ENCODE measurements at regions not wholly inside any gene's neighbourhood (a gene's known extent, or its start where the extent isn't known, plus 50 kb on each side); places are given as distances from the start of the nearest gene placed in this dataset.

GRCh38 chr16:25390761-25391160 lies 133.1 kb upstream of the ZKSCAN2 start:
- Histone ChIP-seq H3K79me2 (ENCODE audit: control insufficient read depth in 1 of 2, insufficient read depth in 2 of 2, low read length in 2 of 2) (no peaks in the 10 kb centered on the region), H2BK15ac (ENCODE audit: low read length) (no peak overlapping the region), H3K4me3 (ENCODE audit: extremely low read depth in 1 of 4, insufficient read depth in 2 of 4, low read depth in 3 of 4, low read length in 4 of 4) (no peak overlapping the region), H4K91ac (replicated peaks; ENCODE audit: insufficient read length, low read length) (no peak overlapping the region), H3K79me1 (ENCODE audit: low read depth, low read length) (no peaks in the 10 kb centered on the region), H3K27ac (ENCODE audit: low read depth, low read length) (no peak overlapping the region), H3K23ac (ENCODE audit: insufficient read length) (no peak overlapping the region), H3K18ac (ENCODE audit: extremely low read depth, low read length) (no peak overlapping the region), H4K5ac (ENCODE audit: insufficient read length, low read depth, low read length) (no peak overlapping the region), H3K4me1 (replicated peaks in 1 of 4; ENCODE audit: control insufficient read depth in 3 of 4, insufficient read depth in 4 of 4, low read length in 3 of 4) (no peaks in the 10 kb centered on the region; a peak in 2 of 7 replicates), H3K9ac (replicated peaks in 1 of 4; ENCODE audit: extremely low read depth in 1 of 4, low read depth in 3 of 4, low read length in 3 of 4) (no peak overlapping the region), H2BK12ac (ENCODE audit: low read depth, low read length) (no peak overlapping the region), H2BK20ac (ENCODE audit: low read length) (no peak overlapping the region), H3K4me2 (ENCODE audit: insufficient read depth in 1 of 2, low read depth in 2 of 2, low read length in 2 of 2) (no peak overlapping the region), H3K27me3 (replicated peaks in 1 of 4; ENCODE audit: control insufficient read depth in 3 of 4, extremely low read depth in 1 of 4, insufficient read depth in 3 of 4, low read length in 3 of 4) (no peaks in the 10 kb centered on the region), H3K23me2 (ENCODE audit: low read depth, low read length) (no peaks in the 10 kb centered on the region), H4K8ac (ENCODE audit: extremely low read depth, insufficient read depth, low read length) (no peak overlapping the region), H3K36me3 (ENCODE audit: control insufficient read depth in 2 of 4, insufficient read depth in 4 of 4, low read length in 3 of 4) (no peaks in the 10 kb centered on the region), H4K20me1 (replicated peaks in 1 of 2; ENCODE audit: control insufficient read depth in 1 of 2, insufficient read depth in 2 of 2, low read length in 2 of 2) (no peaks in the 10 kb centered on the region), H2BK5ac (ENCODE audit: low read depth, low read length) (no peak overlapping the region), H2BK120ac (replicated peaks; ENCODE audit: low read depth, low read length) (no peak overlapping the region), H3K56ac (replicated peaks; ENCODE audit: insufficient read length, low read depth, low read length) (no peak overlapping the region), H3K4ac (replicated peaks; ENCODE audit: insufficient read length, low read depth, low read length) (no peak overlapping the region), H3K14ac (ENCODE audit: insufficient read length) (no peak overlapping the region), H3K9me3 (ENCODE audit: insufficient read depth in 2 of 2, low read depth in 1 of 2, low read length in 1 of 2) (peaks cover 3 to 4% of the 10 kb centered on the region in 2 experiments; a peak in 2 of 4 replicates), H2AK5ac (ENCODE audit: low read depth, low read length) (no peak overlapping the region), H2AFZ (ENCODE audit: low read length) (no peak overlapping the region)
- ChIA-PET POLR2A (ENCODE audit: partially characterized antibody) (no interaction called here), CTCF (ENCODE audit: partially characterized antibody) (interaction anchor here (0.6 to 1.0 kb wide), 3 partner anchors 9 to 116 kb away, joined by 3 to 4 read pairs (median 3); no protein-coding TSS in a partner anchor)
- FAIRE-seq (no peak), DNase-seq (ENCODE audit: low read depth in 1 of 2, low spot score in 2 of 2) (no peak)
- TF ChIP-seq SP1 (IDR thresholded peaks at IDR 0.05; ENCODE audit: low read depth, low read length) (no peak), KDM1A (IDR thresholded peaks at IDR 0.05; ENCODE audit: borderline replicate concordance, low read length) (no peak), CEBPB (IDR thresholded peaks at IDR 0.05; ENCODE audit: low read depth, low read length) (no peak), RAD21 (IDR thresholded peaks at IDR 0.05 in 1 of 2, conservative IDR thresholded peaks at IDR 0.05 in 1 of 2; ENCODE audit: low read depth in 2 of 2, low read length in 2 of 2) (no peak), SRF (IDR thresholded peaks at IDR 0.05; ENCODE audit: low read depth, low read length) (no peak), CREB1 (IDR thresholded peaks at IDR 0.05) (no peak), NANOG (IDR thresholded peaks at IDR 0.05; ENCODE audit: insufficient read depth, low read depth, low read length, poor library complexity, severe bottlenecking) (no peak), EP300 (IDR thresholded peaks at IDR 0.05; ENCODE audit: borderline replicate concordance in 1 of 2, low read depth in 2 of 2, low read length in 2 of 2) (no peak), TBP (IDR thresholded peaks at IDR 0.05; ENCODE audit: low read depth, low read length) (no peak), ATF2 (IDR thresholded peaks at IDR 0.05; ENCODE audit: low read length) (no peak), SAP30 (IDR thresholded peaks at IDR 0.05; ENCODE audit: insufficient read depth, insufficient replicate concordance, low read length) (no peak), USF2 (IDR thresholded peaks at IDR 0.05; ENCODE audit: low read length) (no peak)

Measured in H1 (cell line).